KMS-11 (cell line): ENCODE measurements at regions not wholly inside any gene's neighbourhood (a gene's known extent, or its start where the extent isn't known, plus 50 kb on each side); places are given as distances from the start of the nearest gene placed in this dataset.
A peak's percentile ranks its signal among the peaks of the same experiment; 100 is the strongest.
"Not testable (repeated sequence)": the region's sequence is repeated elsewhere in the genome, so short reads cannot be mapped to it uniquely, and the experiment has no call there.

Experiments used
- H2AFZ ChIP-seq: fragments of 200-600 bp; sonication (generic); 2 replicates; pipeline ENCODE4 v1.6.1; 2016; ENCODE audit warnings: antibody characterized with exemption, mixed run types, low read depth
- H3K27ac ChIP-seq: fragments of 200-600 bp; sonication (generic); 2 replicates; pipeline ENCODE4 v1.6.1; 2016; ENCODE audit warnings: mild to moderate bottlenecking, mixed run types
- H3K27me3 ChIP-seq: fragments of 200-600 bp; sonication (generic); 2 replicates; pipeline ENCODE4 v1.6.1; 2017; ENCODE audit warnings: mild to moderate bottlenecking, low read depth, mixed run types, moderate library complexity; ENCODE audit not compliant: insufficient read depth
- H3K36me3 ChIP-seq: fragments of 200-600 bp; sonication (generic); 2 replicates; pipeline ENCODE4 v1.6.1; 2017; ENCODE audit warnings: mild to moderate bottlenecking, mixed run types; ENCODE audit not compliant: insufficient read depth
- H3K4me1 ChIP-seq: fragments of 200-600 bp; sonication (generic); 2 replicates; pipeline ENCODE4 v1.6.1; 2016; ENCODE audit warnings: mild to moderate bottlenecking, low read depth, mixed run types; ENCODE audit not compliant: poor library complexity, severe bottlenecking
- H3K4me2 ChIP-seq: fragments of 200-600 bp; sonication (generic); 2 replicates; pipeline ENCODE4 v1.7.0; 2016; ENCODE audit warnings: mild to moderate bottlenecking, mixed run types
- H3K4me3 ChIP-seq: fragments of 200-600 bp; sonication (generic); IDR thresholded peaks from 2 replicates; pipeline ENCODE4 v1.6.1; 2017; ENCODE audit warnings: low read depth, low read length, mixed read lengths; ENCODE audit not compliant: insufficient read depth
- H3K79me2 ChIP-seq: fragments of 200-600 bp; sonication (generic); 2 replicates; pipeline ENCODE4 v1.6.1; 2016; ENCODE audit warnings: low read depth, mixed run types; ENCODE audit not compliant: insufficient read depth
- H3K9ac ChIP-seq: fragments of 200-600 bp; sonication (generic); 2 replicates; pipeline ENCODE4 v1.6.1; 2016; ENCODE audit warnings: mild to moderate bottlenecking, mixed run types
- H4K20me1 ChIP-seq: fragments of 200-600 bp; sonication (generic); 2 replicates; pipeline ENCODE4 v1.6.1; 2016; ENCODE audit warnings: mild to moderate bottlenecking, mixed run types; ENCODE audit not compliant: insufficient read depth
- TF ChIP-seq, protein P1 (sequence below): fragments of 200-600 bp; sonication (generic); conservative IDR thresholded peaks from 2 replicates; pipeline ENCODE4 v1.6.1; 2017; ENCODE audit warnings: low read depth, mild to moderate bottlenecking, antibody characterized with exemption, low read length, moderate library complexity, mixed read lengths

DNA sequence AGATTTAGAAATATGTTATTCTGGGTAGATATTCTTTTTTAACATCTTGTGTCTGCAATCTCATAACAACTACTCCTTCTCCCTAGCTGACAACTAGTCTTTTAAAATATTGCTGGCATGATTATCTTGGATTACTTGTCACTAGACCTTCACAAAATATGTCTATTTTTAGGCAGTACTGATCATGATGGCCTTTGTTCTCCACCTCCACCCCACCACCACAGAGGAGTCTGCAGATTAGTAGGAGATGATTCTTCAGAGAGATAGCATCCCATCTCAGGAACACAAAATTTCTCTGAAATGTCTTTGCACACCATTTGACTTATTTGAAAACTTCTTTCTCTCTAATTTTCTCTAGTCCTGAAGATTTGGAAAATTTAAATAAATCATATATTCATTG, 338.1 kb upstream of the SPHKAP start:
- Histone ChIP-seq H3K4me1 (peaks cover 18% of the 10 kb centered on the region), H3K9ac (no peak overlapping the region), H3K27ac (no peak overlapping the region), H4K20me1 (no peaks in the 10 kb centered on the region), H3K79me2 (no peaks in the 10 kb centered on the region), H3K27me3 (no peaks in the 10 kb centered on the region), H2AFZ (no peak overlapping the region), H3K4me2 (no peak overlapping the region), H3K36me3 (no peaks in the 10 kb centered on the region), H3K4me3 (no peak overlapping the region)
- TF ChIP-seq, protein P1, sequence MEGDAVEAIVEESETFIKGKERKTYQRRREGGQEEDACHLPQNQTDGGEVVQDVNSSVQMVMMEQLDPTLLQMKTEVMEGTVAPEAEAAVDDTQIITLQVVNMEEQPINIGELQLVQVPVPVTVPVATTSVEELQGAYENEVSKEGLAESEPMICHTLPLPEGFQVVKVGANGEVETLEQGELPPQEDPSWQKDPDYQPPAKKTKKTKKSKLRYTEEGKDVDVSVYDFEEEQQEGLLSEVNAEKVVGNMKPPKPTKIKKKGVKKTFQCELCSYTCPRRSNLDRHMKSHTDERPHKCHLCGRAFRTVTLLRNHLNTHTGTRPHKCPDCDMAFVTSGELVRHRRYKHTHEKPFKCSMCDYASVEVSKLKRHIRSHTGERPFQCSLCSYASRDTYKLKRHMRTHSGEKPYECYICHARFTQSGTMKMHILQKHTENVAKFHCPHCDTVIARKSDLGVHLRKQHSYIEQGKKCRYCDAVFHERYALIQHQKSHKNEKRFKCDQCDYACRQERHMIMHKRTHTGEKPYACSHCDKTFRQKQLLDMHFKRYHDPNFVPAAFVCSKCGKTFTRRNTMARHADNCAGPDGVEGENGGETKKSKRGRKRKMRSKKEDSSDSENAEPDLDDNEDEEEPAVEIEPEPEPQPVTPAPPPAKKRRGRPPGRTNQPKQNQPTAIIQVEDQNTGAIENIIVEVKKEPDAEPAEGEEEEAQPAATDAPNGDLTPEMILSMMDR: no peak

DNA sequence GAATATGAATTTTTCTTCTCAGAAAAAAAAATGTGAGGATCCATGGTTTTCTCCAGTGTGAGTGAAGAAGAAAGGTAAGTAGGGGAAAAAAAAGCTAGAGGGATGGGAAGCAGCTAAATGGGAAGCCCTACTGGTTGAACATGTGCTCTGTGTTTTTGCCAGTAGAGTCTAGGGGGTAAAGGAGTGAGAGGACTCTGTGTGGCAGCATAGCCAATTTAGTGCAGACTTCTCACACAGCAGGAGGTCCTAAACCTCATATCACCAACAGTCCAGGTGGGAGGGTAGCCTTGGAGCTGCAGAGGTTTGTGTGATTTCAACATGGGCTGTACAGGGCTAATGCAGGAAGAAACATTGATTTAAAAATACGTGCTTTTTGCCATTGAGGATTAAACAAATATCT, 334.5 kb upstream of the SPHKAP start:
- no peak overlapping the region for H3K4me3 ChIP-seq
- no peak overlapping the region for H3K4me2 ChIP-seq
- H3K79me2 ChIP-seq: no peaks in the 10 kb centered on the region
- TF ChIP-seq, protein P1: no peak
- no peaks in the 10 kb centered on the region for H3K27me3 ChIP-seq
- no peak overlapping the region for H2AFZ ChIP-seq
- H3K27ac ChIP-seq: no peak overlapping the region
- peaks cover 41% of the 10 kb centered on the region for H3K4me1 ChIP-seq
- no peaks in the 10 kb centered on the region for H4K20me1 ChIP-seq
- no peaks in the 10 kb centered on the region for H3K36me3 ChIP-seq
- H3K9ac ChIP-seq: no peak overlapping the region

DNA sequence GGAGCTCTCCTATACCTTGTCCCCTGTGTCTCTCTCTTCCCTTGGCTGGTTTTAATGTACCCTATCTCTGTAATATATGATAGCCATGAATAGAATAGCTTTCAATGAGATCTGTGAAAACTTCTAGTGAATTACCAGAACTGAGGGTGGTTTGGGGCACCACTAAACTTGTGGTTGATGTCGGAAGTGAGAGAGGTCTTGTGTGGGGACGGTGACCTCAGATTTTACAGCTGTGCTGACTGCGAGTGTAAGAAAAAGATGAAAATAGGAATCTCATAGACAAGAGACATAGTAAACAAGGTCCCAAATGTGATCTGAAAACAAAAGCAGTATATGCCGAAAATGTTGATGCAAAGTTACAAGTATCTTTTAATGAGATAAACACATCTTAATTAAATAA, 332.0 kb upstream of the SPHKAP start:
- peaks cover 41% of the 10 kb centered on the region for H3K4me1 ChIP-seq
- not testable (repeated sequence) for H4K20me1 ChIP-seq, H3K27me3 ChIP-seq, H3K36me3 ChIP-seq, H3K4me3 ChIP-seq, H3K27ac ChIP-seq, H2AFZ ChIP-seq, H3K9ac ChIP-seq, H3K79me2 ChIP-seq
- H3K4me2 ChIP-seq: peak overlapping the region; percentile 36; the same call in 1 of the 2 replicates

DNA sequence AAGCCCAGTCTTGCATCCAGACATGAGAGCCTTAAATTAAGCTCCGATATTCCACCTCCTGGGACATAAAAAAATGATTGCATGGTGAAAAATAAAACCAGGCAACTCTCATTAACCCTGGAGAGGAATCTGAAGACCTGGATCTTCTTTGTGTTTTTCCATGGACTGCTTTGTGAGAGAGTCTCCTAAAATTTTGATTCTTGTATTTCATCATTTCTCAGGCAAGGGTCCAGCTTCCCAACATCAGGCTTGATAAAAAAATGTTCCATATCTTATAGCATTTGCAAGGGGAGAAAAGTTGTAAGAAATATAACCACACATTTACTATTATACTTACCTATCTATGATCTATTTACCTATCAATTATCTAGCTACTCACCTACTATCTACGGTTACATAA, 327.5 kb upstream of the SPHKAP start:
- no peak overlapping the region for H2AFZ ChIP-seq
- no peaks in the 10 kb centered on the region for H3K27me3 ChIP-seq

DNA sequence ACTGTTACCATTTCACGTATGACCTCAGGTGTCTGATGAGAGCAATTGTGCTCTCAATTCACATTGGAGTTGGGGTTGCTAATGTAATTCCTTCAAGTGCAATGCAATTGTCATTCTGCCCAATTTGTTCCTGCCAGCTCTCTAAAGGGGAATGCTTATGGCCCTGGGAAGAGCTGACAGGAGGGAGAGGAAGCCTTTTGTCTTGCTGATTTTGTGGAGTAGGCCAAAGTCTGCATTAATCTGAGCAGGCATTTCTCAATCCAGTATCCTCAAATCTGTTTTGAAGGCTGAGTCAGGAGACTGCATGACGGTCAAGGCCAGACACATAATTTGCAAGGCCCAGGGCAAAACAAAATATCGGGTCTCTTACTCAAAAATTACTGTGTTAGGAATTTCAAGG, 326.4 kb upstream of the SPHKAP start:
- Histone ChIP-seq H3K9ac (no peak overlapping the region), H3K79me2 (no peaks in the 10 kb centered on the region), H3K4me1 (peaks cover 8% of the 10 kb centered on the region), H3K27me3 (no peaks in the 10 kb centered on the region), H3K4me2 (no peak overlapping the region), H3K27ac (no peak overlapping the region), H2AFZ (no peak overlapping the region), H4K20me1 (no peaks in the 10 kb centered on the region), H3K4me3 (no peak overlapping the region), H3K36me3 (no peaks in the 10 kb centered on the region)
- TF ChIP-seq, protein P1: no peak

More for the DNA sequence above, 327.5 kb upstream of the SPHKAP start:
- Histone ChIP-seq H3K36me3 (no peaks in the 10 kb centered on the region), H3K4me1 (peaks cover 17% of the 10 kb centered on the region), H3K27ac (no peak overlapping the region), H3K4me2 (no peak overlapping the region), H3K79me2 (no peaks in the 10 kb centered on the region), H3K4me3 (no peak overlapping the region), H4K20me1 (no peaks in the 10 kb centered on the region), H3K9ac (no peak overlapping the region)
- TF ChIP-seq, protein P1: no peak
